ENCODE measurements at regions not wholly inside any gene's neighbourhood (a gene's known extent, or its start where the extent isn't known, plus 50 kb on each side); places are given as distances from the start of the nearest gene placed in this dataset.
"Not testable (repeated sequence)": the region's sequence is repeated elsewhere in the genome, so short reads cannot be mapped to it uniquely, and the experiment has no call there.

- no peak for DNase-seq
These were observed 306.1 kb downstream of the ADAMTS20 start for GRCh38 chr12:43245947-43246346.

GRCh38 chr12:43241986-43242385, 310.0 kb downstream of the ADAMTS20 start:
- no peak for DNase-seq

- DNase-seq = no peak
These were observed 313.7 kb downstream of the ADAMTS20 start for GRCh38 chr12:43238281-43238680.

GRCh38 chr12:43237238-43237879, 314.6 kb downstream of the ADAMTS20 start:
- DNase-seq = no peak

- no peak for DNase-seq
These were observed 316.3 kb downstream of the ADAMTS20 start for GRCh38 chr12:43235721-43236120.

- DNase-seq = no peak
These were observed 318.1 kb downstream of the ADAMTS20 start for GRCh38 chr12:43233861-43234260.

- no peak for DNase-seq
These were observed 325.9 kb downstream of the ADAMTS20 start for GRCh38 chr12:43226151-43226550.

GRCh38 chr12:43224190-43224805, 327.7 kb downstream of the ADAMTS20 start:
- not testable (repeated sequence) for DNase-seq

- DNase-seq = no peak
These were observed 329.2 kb downstream of the ADAMTS20 start for GRCh38 chr12:43222796-43223195.

- DNase-seq = no peak
These were observed 330.8 kb downstream of the ADAMTS20 start for GRCh38 chr12:43221216-43221615.

- DNase-seq = no peak
These were observed 335.5 kb downstream of the ADAMTS20 start for GRCh38 chr12:43216490-43216889.

- no peak for DNase-seq
These were observed 337.8 kb downstream of the ADAMTS20 start for GRCh38 chr12:43214166-43214565.

- no peak for DNase-seq
These were observed 338.4 kb downstream of the ADAMTS20 start for GRCh38 chr12:43213608-43214007.

GRCh38 chr12:43210485-43211192, 341.4 kb downstream of the ADAMTS20 start:
- DNase-seq = no peak

GRCh38 chr12:43208627-43209026, 343.4 kb downstream of the ADAMTS20 start:
- no peak for DNase-seq

GRCh38 chr12:43208221-43208620, 343.8 kb downstream of the ADAMTS20 start:
- DNase-seq = no peak

- no peak for DNase-seq
These were observed 345.6 kb downstream of the ADAMTS20 start for GRCh38 chr12:43206396-43206795.

- DNase-seq = no peak
These were observed 353.4 kb downstream of the ADAMTS20 start for GRCh38 chr12:43198608-43199007.

GRCh38 chr12:43196268-43196907, 355.6 kb downstream of the ADAMTS20 start:
- no peak for DNase-seq

GRCh38 chr12:43193096-43193495, 358.9 kb downstream of the ADAMTS20 start:
- not testable (repeated sequence) for DNase-seq

- DNase-seq = not testable (repeated sequence)
These were observed 359.6 kb downstream of the ADAMTS20 start for GRCh38 chr12:43192442-43192841.

GRCh38 chr12:43180242-43180641, 371.8 kb downstream of the ADAMTS20 start:
- no peak for DNase-seq

GRCh38 chr12:43179486-43179885, 372.5 kb downstream of the ADAMTS20 start:
- DNase-seq = no peak

GRCh38 chr12:43177276-43177675, 374.7 kb downstream of the ADAMTS20 start:
- DNase-seq = no peak

All from NCI-H526 (cell line).